MM.1S (cell line): ENCODE measurements at regions not wholly inside any gene's neighbourhood (a gene's known extent, or its start where the extent isn't known, plus 50 kb on each side); places are given as distances from the start of the nearest gene placed in this dataset.

Experiments used
- DNase-seq: peaks from one replicate; pipeline ENCODE4 v3.0.0-alpha.2; 2015
- H2AFZ ChIP-seq: fragments of 300-600 bp; sonication (generic); 2 replicates; pipeline ENCODE4 v1.6.0; 2016; ENCODE audit warnings: antibody characterized with exemption, low read length
- H3F3A ChIP-seq: fragments of 300-600 bp; sonication (generic); 2 replicates; pipeline ENCODE4 v1.6.1; 2016; ENCODE audit warnings: mild to moderate bottlenecking, antibody characterized with exemption, low read length, moderate library complexity, mixed read lengths; ENCODE audit not compliant: insufficient read depth
- H3K27ac ChIP-seq: fragments of 300-600 bp; sonication (generic); 2 replicates; pipeline ENCODE4 v1.5.1; 2016; ENCODE audit warnings: mild to moderate bottlenecking, low read length
- H3K27me3 ChIP-seq: fragments of 300-600 bp; sonication (generic); replicated peaks from 2 replicates; pipeline ENCODE4 v1.6.0; 2016; ENCODE audit warnings: low read length; ENCODE audit not compliant: insufficient read depth
- H3K36me3 ChIP-seq: fragments of 300-600 bp; sonication (generic); replicated peaks from 2 replicates; pipeline ENCODE4 v1.6.1; 2016; ENCODE audit warnings: mild to moderate bottlenecking, low read length, mixed read lengths; ENCODE audit not compliant: insufficient read depth
- H3K4me1 ChIP-seq: fragments of 300-600 bp; sonication (generic); 2 replicates; pipeline ENCODE4 v1.6.1; 2016; ENCODE audit warnings: low read length, mixed read lengths
- H3K4me2 ChIP-seq: fragments of 300-600 bp; sonication (generic); 2 replicates; pipeline ENCODE4 v1.6.0; 2016; ENCODE audit warnings: low read depth, low read length
- H3K4me3 ChIP-seq: fragments of 300-600 bp; sonication (generic); 2 replicates; pipeline ENCODE4 v1.5.1; 2016; ENCODE audit warnings: low read length, mixed read lengths
- H3K79me2 ChIP-seq: fragments of 300-600 bp; sonication (generic); 2 replicates; pipeline ENCODE4 v1.6.1; 2016; ENCODE audit warnings: mixed run types, low read length, mixed read lengths
- H3K9ac ChIP-seq: fragments of 300-600 bp; sonication (generic); 2 replicates; pipeline ENCODE4 v1.6.1; 2016; ENCODE audit warnings: low read length, mixed read lengths
- H3K9me2 ChIP-seq: fragments of 300-600 bp; sonication (generic); replicated peaks from 2 replicates; pipeline ENCODE4 v1.6.1; 2016; ENCODE audit warnings: mild to moderate bottlenecking, low read length, mixed read lengths; ENCODE audit not compliant: insufficient read depth
- H3K9me3 ChIP-seq: fragments of 300-600 bp; sonication (generic); replicated peaks from 2 replicates; pipeline ENCODE4 v1.6.1; 2016; ENCODE audit warnings: mild to moderate bottlenecking, low read length, mixed read lengths; ENCODE audit not compliant: insufficient read depth
- H4K20me1 ChIP-seq: fragments of 300-600 bp; sonication (generic); 2 replicates; pipeline ENCODE4 v1.6.1; 2016; ENCODE audit warnings: mild to moderate bottlenecking, low read length, moderate library complexity, mixed read lengths; ENCODE audit not compliant: insufficient read depth
- EZH2 ChIP-seq: fragments of 300-600 bp; sonication (generic); optimal IDR thresholded peaks from 2 replicates; pipeline ENCODE3; 2017; ENCODE audit warnings: low read depth, mild to moderate bottlenecking, antibody characterized with exemption, low read length, mixed read lengths
- EZH2phosphoT487 ChIP-seq: fragments of 300-600 bp; sonication (generic); IDR thresholded peaks from 2 replicates; pipeline ENCODE4 v1.6.1; 2018; ENCODE audit warnings: antibody characterized with exemption, low read length
- TF ChIP-seq, protein P1 (sequence below): fragments of 300-600 bp; sonication (generic); IDR thresholded peaks from 2 replicates; pipeline ENCODE4 v1.5.1; 2016; ENCODE audit warnings: antibody characterized with exemption, low read length, mixed read lengths

DNA sequence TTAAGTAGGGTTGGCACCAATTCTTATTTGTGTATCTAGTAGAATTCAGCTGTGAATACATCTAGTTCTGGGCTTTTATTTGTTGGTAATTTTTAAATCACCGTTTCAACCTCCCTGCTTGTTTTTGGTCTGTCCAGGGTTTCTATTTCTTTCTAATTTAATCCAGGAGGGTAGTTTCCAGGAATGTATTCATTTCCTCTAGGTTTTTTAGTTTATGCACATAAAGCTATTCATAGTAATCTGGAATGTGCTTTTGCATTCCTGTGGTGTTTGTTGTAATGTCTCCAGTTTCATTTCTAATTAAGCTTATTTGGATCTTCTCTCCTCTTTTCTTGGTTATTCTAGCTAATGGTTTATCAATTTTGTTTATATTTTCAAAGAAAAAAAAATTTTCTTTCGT is 1361.8 kb upstream of the DDX18 start:
- peaks cover 24% of the 10 kb centered on the region for H3K4me1 ChIP-seq
- no peaks in the 10 kb centered on the region for H3K9me2 ChIP-seq
- H2AFZ ChIP-seq: no peak overlapping the region
- H3K4me3 ChIP-seq: no peak overlapping the region
- H3K27ac ChIP-seq: peak overlapping the region; percentile 52; the same call in 1 of the 2 replicates
- no peaks in the 10 kb centered on the region for H3K36me3 ChIP-seq
- no peaks in the 10 kb centered on the region for H3K79me2 ChIP-seq
- no peaks in the 10 kb centered on the region for H3K27me3 ChIP-seq
- DNase-seq: peak; percentile 19
- no peaks in the 10 kb centered on the region for H4K20me1 ChIP-seq
- peak overlapping the region; percentile 45 for H3K4me2 ChIP-seq
- TF ChIP-seq, protein P1, sequence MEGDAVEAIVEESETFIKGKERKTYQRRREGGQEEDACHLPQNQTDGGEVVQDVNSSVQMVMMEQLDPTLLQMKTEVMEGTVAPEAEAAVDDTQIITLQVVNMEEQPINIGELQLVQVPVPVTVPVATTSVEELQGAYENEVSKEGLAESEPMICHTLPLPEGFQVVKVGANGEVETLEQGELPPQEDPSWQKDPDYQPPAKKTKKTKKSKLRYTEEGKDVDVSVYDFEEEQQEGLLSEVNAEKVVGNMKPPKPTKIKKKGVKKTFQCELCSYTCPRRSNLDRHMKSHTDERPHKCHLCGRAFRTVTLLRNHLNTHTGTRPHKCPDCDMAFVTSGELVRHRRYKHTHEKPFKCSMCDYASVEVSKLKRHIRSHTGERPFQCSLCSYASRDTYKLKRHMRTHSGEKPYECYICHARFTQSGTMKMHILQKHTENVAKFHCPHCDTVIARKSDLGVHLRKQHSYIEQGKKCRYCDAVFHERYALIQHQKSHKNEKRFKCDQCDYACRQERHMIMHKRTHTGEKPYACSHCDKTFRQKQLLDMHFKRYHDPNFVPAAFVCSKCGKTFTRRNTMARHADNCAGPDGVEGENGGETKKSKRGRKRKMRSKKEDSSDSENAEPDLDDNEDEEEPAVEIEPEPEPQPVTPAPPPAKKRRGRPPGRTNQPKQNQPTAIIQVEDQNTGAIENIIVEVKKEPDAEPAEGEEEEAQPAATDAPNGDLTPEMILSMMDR: no peak
- TF ChIP-seq EZH2phosphoT487 (no peak), EZH2 (no peak)
- H3K9me3 ChIP-seq: no peaks in the 10 kb centered on the region
- peaks cover 15% of the 10 kb centered on the region for H3F3A ChIP-seq
- no peak overlapping the region for H3K9ac ChIP-seq

DNA sequence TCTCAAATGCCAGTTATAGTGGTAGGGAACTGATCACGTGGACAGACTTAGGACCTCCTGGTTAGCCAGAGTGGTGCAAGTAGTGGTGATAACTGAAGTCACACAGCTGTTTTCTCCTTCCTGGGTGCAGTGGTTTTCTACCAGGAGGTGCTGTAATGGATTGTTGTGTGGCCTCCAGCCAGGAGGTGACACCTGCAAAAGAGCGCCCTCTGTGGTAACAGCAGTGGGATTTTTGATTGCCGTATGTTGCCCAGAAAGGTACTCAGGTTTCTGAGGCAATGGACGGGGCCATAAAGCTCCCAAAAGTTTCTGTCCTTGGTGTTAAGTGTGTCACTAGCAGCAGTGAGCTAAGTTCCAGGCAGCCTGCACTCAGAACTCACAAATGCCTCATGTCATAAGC is 1358.1 kb upstream of the DDX18 start:
- Histone ChIP-seq H3K36me3 (no peaks in the 10 kb centered on the region), H3K4me1 (peaks cover 20% of the 10 kb centered on the region), H3F3A (peaks cover 15% of the 10 kb centered on the region), H3K4me3 (no peak overlapping the region), H3K27me3 (no peaks in the 10 kb centered on the region), H4K20me1 (no peaks in the 10 kb centered on the region), H3K9me3 (no peaks in the 10 kb centered on the region), H3K4me2 (no peak overlapping the region), H3K79me2 (no peaks in the 10 kb centered on the region), H2AFZ (no peak overlapping the region), H3K9ac (no peak overlapping the region), H3K9me2 (no peaks in the 10 kb centered on the region), H3K27ac (no peak overlapping the region)
- DNase-seq: no peak
- TF ChIP-seq EZH2phosphoT487: no peak
- no peak for TF ChIP-seq EZH2
- TF ChIP-seq, protein P1: no peak

- no peaks in the 10 kb centered on the region for H3K9me3 ChIP-seq
- H3K27me3 ChIP-seq: no peaks in the 10 kb centered on the region
- no peak overlapping the region; the same call in 1 of the 2 replicates for H3K27ac ChIP-seq
- no peaks in the 10 kb centered on the region for H4K20me1 ChIP-seq
- H3K36me3 ChIP-seq: no peaks in the 10 kb centered on the region
- DNase-seq: peak; percentile 28
- TF ChIP-seq EZH2phosphoT487 (no peak), EZH2 (no peak)
- TF ChIP-seq, protein P1: no peak
- H3K9me2 ChIP-seq: no peaks in the 10 kb centered on the region
- no peaks in the 10 kb centered on the region for H3K79me2 ChIP-seq
- H2AFZ ChIP-seq: peak overlapping the region; percentile 19; the same call in 1 of the 2 replicates
- no peaks in the 10 kb centered on the region for H3F3A ChIP-seq
- H3K4me1 ChIP-seq: no peaks in the 10 kb centered on the region
- H3K4me2 ChIP-seq: peak overlapping the region; percentile 31
- H3K9ac ChIP-seq: no peak overlapping the region
- H3K4me3 ChIP-seq: no peak overlapping the region
Measured at GRCh38 chr2:116467243-116467642, 1347.2 kb upstream of the DDX18 start.
